Lower leg skin (tissue), 3 donors: ENCODE measurements at regions not wholly inside any gene's neighbourhood (a gene's known extent, or its start where the extent isn't known, plus 50 kb on each side); places are given as distances from the start of the nearest gene placed in this dataset.

Experiments used
- POLR2A ChIP-seq, 2 donors: fragments of 450-650 bp; IDR thresholded peaks; one replicate each; pipeline ENCODE4 v1.6.1; 2016 to 2017; ENCODE audit warnings: antibody characterized with exemption in 2 of 2, mild to moderate bottlenecking in 1 of 2, moderate library complexity in 1 of 2
- TF ChIP-seq, protein P1 (sequence below), 3 donors: fragments of 450-650 bp; IDR thresholded peaks; one replicate each; pipeline ENCODE4 v1.5.1; 2016; ENCODE audit warnings: antibody characterized with exemption in 3 of 3, mild to moderate bottlenecking in 3 of 3, moderate library complexity in 2 of 3

DNA sequence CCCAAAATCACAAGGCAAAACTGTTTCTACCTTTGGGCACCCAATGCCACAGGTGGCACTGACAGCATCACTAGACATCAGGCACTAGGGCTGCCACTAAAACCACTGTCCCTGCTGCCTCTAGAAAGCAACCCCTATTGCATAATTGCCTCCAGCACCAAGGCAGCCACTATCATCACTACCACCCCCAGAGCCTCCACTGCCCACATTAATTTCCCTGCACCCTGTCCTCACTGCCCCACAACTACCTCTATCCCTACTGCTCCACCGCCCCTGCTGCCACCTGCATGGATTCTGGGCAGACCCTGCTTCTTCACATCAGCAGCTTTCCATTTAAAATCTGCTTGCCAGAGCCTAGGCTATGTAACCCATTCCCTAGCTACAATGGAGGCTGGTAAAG, 68.6 kb upstream of the CACHD1 start:
- TF ChIP-seq, protein P1, sequence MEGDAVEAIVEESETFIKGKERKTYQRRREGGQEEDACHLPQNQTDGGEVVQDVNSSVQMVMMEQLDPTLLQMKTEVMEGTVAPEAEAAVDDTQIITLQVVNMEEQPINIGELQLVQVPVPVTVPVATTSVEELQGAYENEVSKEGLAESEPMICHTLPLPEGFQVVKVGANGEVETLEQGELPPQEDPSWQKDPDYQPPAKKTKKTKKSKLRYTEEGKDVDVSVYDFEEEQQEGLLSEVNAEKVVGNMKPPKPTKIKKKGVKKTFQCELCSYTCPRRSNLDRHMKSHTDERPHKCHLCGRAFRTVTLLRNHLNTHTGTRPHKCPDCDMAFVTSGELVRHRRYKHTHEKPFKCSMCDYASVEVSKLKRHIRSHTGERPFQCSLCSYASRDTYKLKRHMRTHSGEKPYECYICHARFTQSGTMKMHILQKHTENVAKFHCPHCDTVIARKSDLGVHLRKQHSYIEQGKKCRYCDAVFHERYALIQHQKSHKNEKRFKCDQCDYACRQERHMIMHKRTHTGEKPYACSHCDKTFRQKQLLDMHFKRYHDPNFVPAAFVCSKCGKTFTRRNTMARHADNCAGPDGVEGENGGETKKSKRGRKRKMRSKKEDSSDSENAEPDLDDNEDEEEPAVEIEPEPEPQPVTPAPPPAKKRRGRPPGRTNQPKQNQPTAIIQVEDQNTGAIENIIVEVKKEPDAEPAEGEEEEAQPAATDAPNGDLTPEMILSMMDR (IDR thresholded peaks at IDR 0.05) = no peak
- TF ChIP-seq POLR2A (IDR thresholded peaks at IDR 0.05) = no peak
